Fibroblast of lung (primary cell): ENCODE measurements at regions not wholly inside any gene's neighbourhood (a gene's known extent, or its start where the extent isn't known, plus 50 kb on each side); places are given as distances from the start of the nearest gene placed in this dataset.

Experiments used
- DNase-seq, 2 donors: peaks; one replicate each; pipeline versions ENCODE4 v3.0.0 to v3.0.0-alpha.2; 2010; ENCODE audit warnings: low read depth in 2 of 2
- H2AFZ ChIP-seq: 2 replicates; pipeline ENCODE4 v1.5.1; 2012; ENCODE audit warnings: low read length, control low read depth, inconsistent platforms
- H3K27ac ChIP-seq: 2 replicates; pipeline ENCODE4 v1.5.1; 2011; ENCODE audit warnings: low read length, control low read depth; ENCODE audit not compliant: insufficient read depth
- H3K27me3 ChIP-seq: 2 replicates; pipeline ENCODE4 v1.5.1; 2011; ENCODE audit warnings: mild to moderate bottlenecking, low read length; ENCODE audit not compliant: control insufficient read depth, insufficient read depth
- H3K36me3 ChIP-seq: 2 replicates; pipeline ENCODE4 v1.5.1; 2011; ENCODE audit warnings: low read length; ENCODE audit not compliant: control insufficient read depth, insufficient read depth
- H3K4me1 ChIP-seq: 2 replicates; pipeline ENCODE4 v1.5.1; 2011; ENCODE audit warnings: low read length; ENCODE audit not compliant: control insufficient read depth, insufficient read depth; ENCODE audit errors: extremely low read depth
- H3K4me2 ChIP-seq: 2 replicates; pipeline ENCODE4 v1.5.1; 2011; ENCODE audit warnings: low read length, control low read depth; ENCODE audit not compliant: insufficient read depth; ENCODE audit errors: extremely low read depth
- H3K4me3 ChIP-seq, 4 experiments: fragments of 200-600 bp in 1 of 4; sonication (generic) in 1 of 4; replicated peaks in 1 of 4; 2 replicates each; pipeline ENCODE4 v1.5.1; 2011 to 2016; ENCODE audit warnings: low read length in 4 of 4, low read depth in 3 of 4, mild to moderate bottlenecking in 3 of 4, control low read depth in 2 of 4, inconsistent platforms in 1 of 4, mixed read lengths in 1 of 4; ENCODE audit not compliant: insufficient read depth in 1 of 4; ENCODE audit errors: control extremely low read depth in 1 of 4
- H3K79me2 ChIP-seq: 2 replicates; pipeline ENCODE4 v1.5.1; 2012; ENCODE audit warnings: mild to moderate bottlenecking, low read length, inconsistent platforms; ENCODE audit not compliant: control insufficient read depth, insufficient read depth
- H3K9ac ChIP-seq: 2 replicates; pipeline ENCODE4 v1.5.1; 2011; ENCODE audit warnings: mild to moderate bottlenecking, low read length, control low read depth; ENCODE audit not compliant: insufficient read depth
- H3K9me3 ChIP-seq: 2 replicates; pipeline ENCODE4 v1.5.1; 2012; ENCODE audit warnings: low read depth, low read length; ENCODE audit not compliant: control insufficient read depth, insufficient read depth
- H4K20me1 ChIP-seq: 2 replicates; pipeline ENCODE4 v1.5.1; 2011; ENCODE audit warnings: low read length; ENCODE audit not compliant: control insufficient read depth, insufficient read depth; ENCODE audit errors: extremely low read depth
- EZH2 ChIP-seq: IDR thresholded peaks from 2 replicates; pipeline ENCODE4 v1.5.1; 2012; ENCODE audit warnings: low read length, control low read depth, mild to moderate bottlenecking; ENCODE audit errors: missing control alignments
- TF ChIP-seq, protein P1 (sequence below), 2 donors: IDR thresholded peaks in 1 of 2; conservative IDR thresholded peaks in 1 of 2; 1 replicate in 1 of 2; 2 replicates in 1 of 2; pipeline ENCODE4 v1.5.1; 2011 to 2012; ENCODE audit warnings: low read length in 2 of 2, control low read depth in 1 of 2, inconsistent platforms in 1 of 2, low read depth in 1 of 2, mild to moderate bottlenecking in 1 of 2

GRCh38 chr3:177357352-177358090, 160.2 kb upstream of the TBL1XR1 start:
- no peaks in the 10 kb centered on the region for H3K36me3 ChIP-seq
- H3K27me3 ChIP-seq = no peaks in the 10 kb centered on the region
- H4K20me1 ChIP-seq = no peaks in the 10 kb centered on the region
- no peaks in the 10 kb centered on the region for H3K79me2 ChIP-seq
- DNase-seq = peak; percentile 79 to 96
- H3K9ac ChIP-seq = no peak overlapping the region
- peak overlapping the region; percentile 81 for H3K4me2 ChIP-seq
- peak overlapping the region; percentile 85 for H3K27ac ChIP-seq
- TF ChIP-seq EZH2 = no peak
- TF ChIP-seq, protein P1, sequence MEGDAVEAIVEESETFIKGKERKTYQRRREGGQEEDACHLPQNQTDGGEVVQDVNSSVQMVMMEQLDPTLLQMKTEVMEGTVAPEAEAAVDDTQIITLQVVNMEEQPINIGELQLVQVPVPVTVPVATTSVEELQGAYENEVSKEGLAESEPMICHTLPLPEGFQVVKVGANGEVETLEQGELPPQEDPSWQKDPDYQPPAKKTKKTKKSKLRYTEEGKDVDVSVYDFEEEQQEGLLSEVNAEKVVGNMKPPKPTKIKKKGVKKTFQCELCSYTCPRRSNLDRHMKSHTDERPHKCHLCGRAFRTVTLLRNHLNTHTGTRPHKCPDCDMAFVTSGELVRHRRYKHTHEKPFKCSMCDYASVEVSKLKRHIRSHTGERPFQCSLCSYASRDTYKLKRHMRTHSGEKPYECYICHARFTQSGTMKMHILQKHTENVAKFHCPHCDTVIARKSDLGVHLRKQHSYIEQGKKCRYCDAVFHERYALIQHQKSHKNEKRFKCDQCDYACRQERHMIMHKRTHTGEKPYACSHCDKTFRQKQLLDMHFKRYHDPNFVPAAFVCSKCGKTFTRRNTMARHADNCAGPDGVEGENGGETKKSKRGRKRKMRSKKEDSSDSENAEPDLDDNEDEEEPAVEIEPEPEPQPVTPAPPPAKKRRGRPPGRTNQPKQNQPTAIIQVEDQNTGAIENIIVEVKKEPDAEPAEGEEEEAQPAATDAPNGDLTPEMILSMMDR (conservative IDR thresholded peaks at IDR 0.05 in 1 of 2, IDR thresholded peaks at IDR 0.05 in 1 of 2; ENCODE audit: low read depth in 1 of 2, low read length in 2 of 2) = peak in 1 of 2 donors; percentile 1
- H3K9me3 ChIP-seq = no peaks in the 10 kb centered on the region
- peaks cover 21% of the 10 kb centered on the region for H3K4me1 ChIP-seq
- H3K4me3 ChIP-seq = peak overlapping the region in 2 of 4 experiments; percentile 11 to 18
- H2AFZ ChIP-seq = peak overlapping the region; percentile 39

DNA sequence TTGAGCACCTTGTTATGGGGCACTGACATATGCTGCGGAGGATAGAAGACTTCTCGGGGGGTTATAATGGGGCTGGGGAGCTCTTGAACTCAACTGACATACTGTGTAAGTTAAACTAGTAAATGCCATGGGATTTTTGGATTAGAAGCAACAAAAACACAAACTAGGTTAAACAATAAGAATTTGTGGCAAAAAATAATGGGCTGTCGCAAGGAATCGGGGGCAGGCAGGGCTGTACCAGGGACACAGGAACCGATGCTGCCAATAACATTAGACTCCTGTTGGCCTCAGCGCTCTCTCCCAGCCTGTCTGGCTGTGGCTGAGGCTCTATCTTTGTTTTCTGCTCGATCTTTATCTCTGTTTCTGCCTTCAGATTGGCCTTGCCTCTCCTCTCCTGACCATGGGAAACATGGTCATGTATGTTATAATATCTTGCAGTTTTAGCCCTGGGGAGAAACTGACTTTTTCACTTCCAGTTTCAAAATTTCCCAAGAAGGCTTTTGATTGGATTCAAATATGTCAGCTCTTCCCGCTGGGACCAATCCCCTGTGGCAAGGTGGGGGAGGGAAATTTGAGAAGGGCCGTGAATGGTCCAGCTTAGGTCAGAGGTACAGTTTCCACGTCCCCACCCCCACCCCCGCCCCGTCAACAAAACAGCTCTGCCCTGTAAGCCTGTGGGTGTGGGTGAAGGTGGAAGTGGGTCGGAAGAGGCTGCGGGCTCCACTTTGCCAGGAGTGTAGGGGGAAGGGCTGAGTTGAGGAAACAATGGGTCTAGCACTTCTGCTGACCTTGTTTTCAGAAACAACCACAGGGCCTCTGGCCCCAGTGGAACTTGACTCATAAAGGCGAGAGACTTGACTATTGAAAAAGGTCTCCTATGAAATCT, 161.1 kb upstream of the TBL1XR1 start:
- TF ChIP-seq, protein P1 (conservative IDR thresholded peaks at IDR 0.05 in 1 of 2, IDR thresholded peaks at IDR 0.05 in 1 of 2; ENCODE audit: low read depth in 1 of 2, low read length in 2 of 2) = no peak
- no peak for TF ChIP-seq EZH2
- DNase-seq = peak; percentile 75 to 90
- H3K9me3 ChIP-seq = no peaks in the 10 kb centered on the region
- H3K4me1 ChIP-seq = peaks cover 21% of the 10 kb centered on the region
- H3K79me2 ChIP-seq = no peaks in the 10 kb centered on the region
- H3K9ac ChIP-seq = no peak overlapping the region
- H3K36me3 ChIP-seq = no peaks in the 10 kb centered on the region
- peak overlapping the region in 3 of 4 experiments; percentile 11 to 18 (median 13) for H3K4me3 ChIP-seq
- no peaks in the 10 kb centered on the region for H3K27me3 ChIP-seq
- peak overlapping the region; percentile 81 for H3K4me2 ChIP-seq
- H2AFZ ChIP-seq = peak overlapping the region; percentile 70
- peak overlapping the region; percentile 85 for H3K27ac ChIP-seq
- H4K20me1 ChIP-seq = no peaks in the 10 kb centered on the region

- Histone ChIP-seq H3K27ac (peak overlapping the region; percentile 1), H3K9me3 (no peaks in the 10 kb centered on the region), H3K4me1 (peaks cover 21% of the 10 kb centered on the region), H3K79me2 (no peaks in the 10 kb centered on the region), H3K4me3 (no peak overlapping the region), H3K4me2 (no peak overlapping the region), H3K36me3 (no peaks in the 10 kb centered on the region), H3K9ac (no peak overlapping the region), H2AFZ (no peak overlapping the region), H4K20me1 (no peaks in the 10 kb centered on the region), H3K27me3 (no peaks in the 10 kb centered on the region)
- TF ChIP-seq, protein P1 (conservative IDR thresholded peaks at IDR 0.05 in 1 of 2, IDR thresholded peaks at IDR 0.05 in 1 of 2; ENCODE audit: low read depth in 1 of 2, low read length in 2 of 2) = no peak
- TF ChIP-seq EZH2 = no peak
- peak in 1 of 2 donors; percentile 59 for DNase-seq
Observed at GRCh38 chr3:177358977-177359592, 161.8 kb upstream of the TBL1XR1 start.
